ENCODE measurements at regions not wholly inside any gene's neighbourhood (a gene's known extent, or its start where the extent isn't known, plus 50 kb on each side); places are given as distances from the start of the nearest gene placed in this dataset.
"Not testable (repeated sequence)": the region's sequence is repeated elsewhere in the genome, so short reads cannot be mapped to it uniquely, and the experiment has no call there.

- DNase-seq: no peak
Observed at GRCh38 chr5:85868070-85868469, 749.7 kb upstream of the COX7C start.

DNA sequence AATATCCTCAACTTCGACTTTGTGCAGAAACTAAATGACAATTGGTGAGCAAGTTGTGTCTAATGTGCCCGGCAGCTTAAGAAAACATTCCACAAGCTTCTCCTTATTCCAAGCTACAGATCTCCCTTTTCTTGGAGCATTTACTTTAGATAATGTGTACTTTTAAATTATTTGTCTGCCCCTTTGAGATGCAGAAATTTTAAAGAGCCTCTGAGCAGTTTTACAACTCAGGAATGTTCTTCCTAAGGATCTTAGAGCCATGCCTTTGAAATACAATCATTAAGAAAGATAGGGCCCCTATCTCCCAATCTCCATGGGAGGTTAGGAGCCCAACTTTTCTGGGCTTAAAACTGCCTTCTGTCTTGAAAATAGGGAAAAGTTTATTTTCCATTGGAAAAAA lies 723.7 kb upstream of the COX7C start:
- DNase-seq: no peak

DNA sequence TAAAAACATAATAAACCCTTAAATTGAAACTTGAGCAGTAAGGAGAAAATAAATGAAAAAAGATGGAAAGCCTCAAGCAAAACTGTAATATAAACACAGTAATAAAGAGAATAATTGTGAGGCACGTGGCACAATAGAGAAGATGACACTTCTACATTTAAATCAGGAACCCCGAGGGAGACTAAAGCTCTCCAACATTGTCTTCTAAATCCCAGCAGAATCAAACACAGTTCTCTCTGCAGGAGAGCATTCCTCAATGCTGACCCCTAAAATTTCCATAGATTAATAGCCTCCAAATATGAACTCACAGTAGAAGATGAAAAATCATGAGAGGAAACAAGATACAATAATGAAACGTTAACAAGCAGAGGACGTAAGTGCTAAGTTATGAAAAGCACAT lies 721.2 kb upstream of the COX7C start:
- DNase-seq: no peak

DNA sequence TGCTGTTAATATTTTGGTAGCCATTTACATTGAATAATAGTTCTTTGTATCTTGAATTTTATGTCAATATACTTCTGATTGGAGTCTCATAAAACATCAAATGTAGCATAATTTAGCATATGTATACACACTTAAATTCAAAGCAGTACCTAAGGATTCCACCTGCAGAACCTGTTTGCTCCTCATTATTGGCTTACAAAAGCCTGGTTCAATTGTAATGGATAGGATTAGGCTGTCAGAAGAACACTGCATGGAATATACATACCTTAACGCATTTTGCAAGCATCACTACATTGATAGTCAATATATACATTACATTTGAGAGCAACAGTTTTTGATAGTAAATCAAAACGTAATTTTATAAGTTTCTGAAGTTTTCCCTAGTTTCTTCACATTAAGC lies 711.3 kb upstream of the COX7C start:
- no peak for DNase-seq

DNA sequence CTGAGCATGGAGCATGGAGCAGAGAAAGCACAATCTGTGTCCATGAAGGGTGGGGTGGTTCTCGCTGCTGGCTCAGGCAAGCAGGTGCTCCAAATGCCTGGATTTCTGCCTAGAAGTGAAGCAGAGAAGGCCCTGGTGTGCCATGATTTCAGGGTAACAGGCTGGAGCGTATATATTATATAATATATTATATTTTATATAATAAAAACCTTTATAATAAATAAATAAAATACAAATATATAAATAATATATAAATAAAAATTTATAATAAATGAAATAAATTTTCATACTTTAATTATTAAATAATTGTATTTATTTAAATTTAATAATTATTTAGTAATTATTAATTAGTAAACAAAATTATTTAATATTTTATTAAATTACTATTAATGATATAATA lies 707.4 kb upstream of the COX7C start:
- DNase-seq: no peak

DNA sequence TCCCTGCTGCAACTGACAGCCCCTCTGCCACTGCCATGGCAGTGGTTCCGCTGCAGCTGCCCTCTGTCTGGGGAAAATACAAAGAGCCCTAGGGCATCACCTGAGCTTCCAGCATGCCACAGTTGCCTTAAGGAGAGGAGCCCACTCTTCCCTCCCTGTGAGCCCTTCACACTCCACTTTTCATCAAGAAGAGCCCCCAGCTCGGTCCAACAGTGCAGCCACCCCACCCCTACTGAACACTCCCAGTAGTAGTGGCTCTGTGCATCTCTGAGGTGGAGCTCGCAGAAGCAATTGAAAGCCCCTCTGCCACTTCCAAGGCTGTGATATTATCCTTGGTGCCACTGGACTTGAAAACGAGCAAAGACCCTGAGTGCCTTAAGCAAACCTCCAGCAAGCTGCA lies 696.8 kb upstream of the COX7C start:
- DNase-seq: no peak

- DNase-seq: no peak
Observed at GRCh38 chr5:85921590-85921989, 696.2 kb upstream of the COX7C start.

DNA sequence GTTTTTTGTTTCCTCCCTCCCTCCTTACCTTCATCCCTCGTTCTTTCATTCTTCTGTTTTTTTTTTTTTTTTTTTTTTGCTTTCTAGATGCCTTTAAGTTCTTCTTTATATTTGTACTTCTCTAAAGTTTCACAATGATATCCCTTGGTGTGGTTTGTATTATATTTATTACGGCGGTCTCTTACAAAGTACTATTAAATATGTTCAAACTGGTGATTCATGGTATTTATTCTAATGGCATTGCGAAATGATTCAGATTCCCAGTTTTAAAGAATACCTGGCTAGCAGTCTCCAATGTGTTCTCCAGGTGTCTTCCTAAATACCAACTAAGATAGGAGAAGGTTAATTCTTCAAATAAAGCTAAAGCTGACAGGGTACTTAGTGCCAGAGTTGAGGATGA lies 690.1 kb upstream of the COX7C start:
- DNase-seq: no peak

DNA sequence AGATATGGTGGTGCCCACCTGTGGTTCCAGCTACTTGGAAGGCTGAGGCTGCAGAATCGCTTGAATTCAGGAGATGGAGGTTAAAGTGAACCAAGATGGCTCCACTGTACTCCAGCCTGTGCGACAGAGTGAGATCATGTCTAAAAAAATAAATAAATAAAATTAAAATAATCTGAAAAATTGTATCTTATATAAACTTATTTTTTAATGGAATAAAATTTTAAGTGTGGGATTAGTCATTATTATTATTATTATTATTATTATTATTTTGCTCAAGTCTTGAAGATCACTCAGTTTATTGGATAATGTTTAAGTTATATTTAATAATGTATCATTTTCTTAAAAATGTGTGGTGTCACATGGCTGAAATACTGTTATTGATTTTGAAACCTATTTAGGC lies 688.0 kb upstream of the COX7C start:
- DNase-seq: no peak

DNA sequence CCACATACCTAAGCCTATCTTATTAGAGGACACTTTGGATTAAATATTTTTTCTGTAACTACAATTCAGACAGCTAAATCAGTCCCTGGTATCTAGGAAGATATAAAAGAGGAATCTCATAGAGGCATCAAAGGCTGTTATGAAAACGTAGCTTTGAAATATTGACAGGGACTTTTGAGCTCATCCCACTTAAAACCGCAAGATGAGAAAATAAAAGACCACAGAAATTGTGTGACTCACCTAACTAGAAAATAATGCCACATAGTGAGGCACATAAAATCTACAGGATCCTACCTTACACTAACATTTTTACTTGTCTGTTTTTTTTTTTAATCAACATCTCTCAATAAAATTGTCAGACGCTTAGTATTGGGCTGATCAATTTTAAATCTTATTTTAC lies 686.5 kb upstream of the COX7C start:
- DNase-seq: no peak

DNA sequence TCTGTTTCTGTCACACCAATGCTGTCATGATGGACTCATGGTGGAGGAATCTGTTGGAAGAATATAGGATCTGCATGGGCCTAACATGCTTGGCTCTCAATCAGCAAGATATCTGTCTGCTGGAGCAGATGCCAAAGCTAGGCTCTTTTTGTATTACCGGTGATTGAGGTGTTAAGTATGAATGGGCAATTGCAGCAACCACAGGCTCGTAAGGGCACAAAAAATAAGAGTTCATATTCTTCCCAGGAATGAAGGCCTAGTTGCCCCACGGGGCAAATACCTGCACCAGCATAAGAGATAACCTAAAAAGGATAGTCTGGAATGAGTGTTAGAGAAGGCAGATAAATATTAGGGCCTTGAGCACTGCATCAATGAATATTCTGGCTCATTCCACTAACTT lies 679.5 kb upstream of the COX7C start:
- no peak for DNase-seq

GRCh38 chr5:85951707-85952210 lies 666.0 kb upstream of the COX7C start:
- DNase-seq: no peak

- DNase-seq: no peak
Observed at GRCh38 chr5:85952680-85953079, 665.1 kb upstream of the COX7C start.

GRCh38 chr5:85967681-85968080 lies 650.1 kb upstream of the COX7C start:
- DNase-seq: no peak

DNA sequence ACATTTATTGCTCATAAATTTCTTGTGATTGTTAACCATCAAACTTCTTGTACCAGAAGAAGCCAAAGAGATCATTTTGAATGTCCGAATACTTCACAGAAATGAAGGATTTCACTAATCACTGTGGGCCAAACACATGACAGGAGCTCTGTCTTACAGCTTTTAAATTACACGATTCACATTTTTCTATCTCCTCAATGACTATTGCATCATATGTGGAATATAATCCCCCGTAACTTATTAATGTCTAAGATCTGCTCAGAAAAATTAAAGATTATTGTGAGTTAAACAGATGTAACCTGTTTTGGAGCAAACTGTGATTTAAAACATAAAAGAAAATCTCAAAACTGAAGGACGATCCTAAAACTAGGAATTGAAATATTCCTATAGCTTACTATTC lies 645.2 kb upstream of the COX7C start:
- no peak for DNase-seq

GRCh38 chr5:85985167-85985566 lies 632.6 kb upstream of the COX7C start:
- no peak for DNase-seq

GRCh38 chr5:85990998-85991397 lies 626.7 kb upstream of the COX7C start:
- DNase-seq: no peak

DNA sequence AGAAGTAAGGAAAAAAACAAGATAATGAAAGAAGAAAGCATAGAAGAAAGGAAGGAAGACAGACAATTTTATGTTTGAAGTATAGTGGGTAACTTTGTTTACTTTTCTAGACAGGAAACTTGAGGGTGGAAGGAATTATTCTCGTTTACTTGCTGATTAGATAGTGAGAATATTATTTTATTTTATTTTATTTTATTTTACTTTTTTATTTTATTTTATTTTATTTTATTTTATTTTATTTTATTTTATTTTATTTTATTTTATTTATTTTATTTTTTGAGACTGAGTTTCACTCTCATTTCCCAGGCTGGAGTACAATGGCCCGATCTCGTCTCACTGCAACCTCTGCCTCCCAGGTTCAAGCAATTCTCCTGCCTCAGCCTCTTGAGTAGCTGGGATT lies 623.1 kb upstream of the COX7C start:
- DNase-seq: not testable (repeated sequence)

DNA sequence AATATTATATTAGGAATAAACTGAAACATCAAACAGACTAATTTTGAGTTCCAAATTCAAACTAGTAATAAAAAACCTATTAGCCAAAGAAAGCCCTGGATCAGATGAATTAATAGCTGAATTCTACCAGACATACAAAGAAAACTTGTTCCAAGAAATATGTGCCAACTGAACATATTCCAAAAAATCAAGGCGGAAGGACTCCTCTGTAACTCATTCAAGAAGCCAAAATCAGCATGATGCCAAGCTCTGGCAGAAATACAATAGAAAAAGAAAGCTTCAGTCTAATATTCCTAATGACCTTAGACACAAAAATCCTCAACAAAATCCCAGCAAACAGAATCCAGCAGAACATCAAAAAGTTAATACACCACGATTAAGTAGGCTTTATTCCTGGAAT lies 619.1 kb upstream of the COX7C start:
- DNase-seq: no peak

GRCh38 chr5:86008293-86008692 lies 609.4 kb upstream of the COX7C start:
- DNase-seq: no peak

GRCh38 chr5:86008704-86009103 lies 609.0 kb upstream of the COX7C start:
- no peak for DNase-seq

- no peak for DNase-seq
Observed at GRCh38 chr5:86011937-86012336, 605.8 kb upstream of the COX7C start.

DNA sequence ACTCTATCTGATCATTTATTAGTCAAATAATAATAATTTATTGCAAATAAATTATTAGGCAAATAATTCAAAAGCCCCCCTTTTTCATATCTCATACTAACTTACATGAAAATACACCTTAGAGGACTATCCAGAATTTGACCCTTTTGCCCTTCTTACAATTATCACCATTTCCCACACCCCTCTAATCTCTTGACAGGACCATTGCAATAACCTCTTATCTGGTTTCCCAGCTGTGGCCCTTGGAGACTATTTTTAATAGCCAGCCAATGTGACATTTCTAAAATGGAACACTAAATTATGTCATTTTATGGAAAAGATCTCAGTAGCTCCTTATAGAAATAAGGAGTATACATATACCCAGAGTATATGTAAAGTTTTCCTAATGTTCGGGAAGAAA lies 588.4 kb upstream of the COX7C start:
- DNase-seq: no peak

DNA sequence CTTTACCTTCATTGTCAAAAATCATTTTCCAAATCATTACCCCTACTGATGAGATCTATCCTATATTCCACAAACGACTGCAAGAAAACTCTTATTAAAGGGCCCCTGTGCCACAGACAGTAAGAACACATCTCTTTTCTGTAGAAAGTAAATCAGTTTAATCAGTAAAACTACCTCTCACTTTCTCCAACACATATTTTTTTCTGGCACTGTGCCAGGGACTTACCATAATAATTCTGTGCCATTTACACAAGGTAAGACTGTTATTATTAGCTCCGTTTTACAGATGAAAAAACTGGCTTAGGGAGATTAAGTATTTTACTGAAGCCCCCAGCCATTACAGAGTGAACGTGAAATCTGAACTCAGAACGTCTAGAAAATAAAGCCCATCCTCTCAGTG lies 587.0 kb upstream of the COX7C start:
- no peak for DNase-seq

DNA sequence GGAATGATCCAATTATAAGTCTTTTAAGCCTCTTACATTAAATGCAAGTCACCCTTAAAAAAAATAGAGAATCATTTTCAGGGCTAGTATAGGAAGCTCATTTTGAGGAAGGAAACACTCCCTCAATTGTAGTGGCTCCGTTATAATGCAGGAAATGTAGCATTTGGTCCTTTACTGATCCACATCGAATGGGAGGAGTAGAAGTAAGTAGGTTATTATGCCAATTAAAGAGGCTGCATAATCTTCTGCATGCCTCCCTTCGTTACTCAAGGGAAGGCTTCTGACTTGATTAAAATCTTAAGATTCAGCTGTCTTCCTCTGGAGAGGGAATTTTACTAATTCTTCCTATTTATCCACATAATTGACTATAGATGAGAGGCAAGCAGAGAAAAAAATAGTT lies 579.2 kb upstream of the COX7C start:
- no peak for DNase-seq

DNA sequence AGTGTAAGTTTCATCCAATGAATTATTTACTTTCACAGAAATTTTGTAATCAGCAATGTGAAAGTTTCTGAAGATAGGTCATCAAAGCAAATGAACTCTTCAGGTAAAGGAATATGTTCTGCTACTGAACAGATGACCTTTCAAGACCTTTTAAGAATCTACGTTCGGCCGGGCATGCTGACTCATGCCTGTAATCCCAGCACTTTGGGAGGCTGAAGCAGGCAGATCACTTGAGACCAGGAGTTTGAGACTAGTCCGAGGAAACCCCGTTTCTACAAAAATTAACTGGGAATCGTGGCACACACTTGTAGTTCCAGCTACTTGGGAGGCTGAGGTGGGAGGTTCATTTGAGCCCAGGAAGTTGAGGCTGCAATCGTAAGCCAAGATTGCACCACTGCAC lies 578.4 kb upstream of the COX7C start:
- DNase-seq: no peak
